IMR-90 (cell line): ENCODE measurements at regions not wholly inside any gene's neighbourhood (a gene's known extent, or its start where the extent isn't known, plus 50 kb on each side); places are given as distances from the start of the nearest gene placed in this dataset.

ENCODE experiments used
- ATAC-seq: fragments of 200-7000 bp; cut with Tn5 transposase; 2 replicates; pipeline ENCODE4 v1.9.1; 2020; ENCODE audit warnings: low read depth, mild to moderate bottlenecking, moderate library complexity
- BruUV-seq: library from RNA; stranded (reverse); fragments of 400-500 nt; replicated peaks from 2 replicates; lab custom pipeline; 2021; lab: Mats Ljungman, UMichigan
- CTCF ChIA-PET: fragments of 300-600 bp; formaldehyde crosslinking; extraction: SDS; loops from one replicate; lab custom pipeline; 2021; ENCODE audit warnings: antibody characterized with exemption; lab: Yijun Ruan, JAX
- POLR2A ChIA-PET: fragments of 300-600 bp; sonication (Branson Sonifier 250); formaldehyde crosslinking; loops from one replicate; lab custom pipeline; 2022; ENCODE audit warnings: antibody characterized with exemption; ENCODE audit not compliant: unreplicated experiment; lab: Charles Lee
- DNase-seq: peaks from one replicate; pipeline ENCODE4 v3.0.0; 2013
- H2AFZ ChIP-seq: replicated peaks from 2 replicates; pipeline ENCODE3; 2013; ENCODE audit warnings: low read length, mild to moderate bottlenecking; ENCODE audit not compliant: poor library complexity
- H2AK5ac ChIP-seq: 2 replicates; pipeline ENCODE4 v1.6.1; 2013; ENCODE audit warnings: low read depth, low read length, inconsistent platforms
- H2AK9ac ChIP-seq: replicated peaks from 2 replicates; pipeline ENCODE3; 2013; ENCODE audit warnings: mild to moderate bottlenecking, low read depth, low read length, moderate library complexity; ENCODE audit not compliant: poor library complexity
- H2BK120ac ChIP-seq: 2 replicates; pipeline ENCODE4 v1.6.1; 2013; ENCODE audit warnings: low read depth, low read length, inconsistent platforms
- H2BK15ac ChIP-seq: 3 replicates; pipeline ENCODE4 v1.6.1; 2013; ENCODE audit warnings: low read depth, low read length, inconsistent platforms
- H2BK20ac ChIP-seq: 2 replicates; pipeline ENCODE4 v1.6.1; 2013; ENCODE audit warnings: low read depth, mild to moderate bottlenecking, inconsistent platforms, low read length, moderate library complexity
- H2BK5ac ChIP-seq: 2 replicates; pipeline ENCODE4 v1.6.1; 2013; ENCODE audit warnings: mild to moderate bottlenecking, low read depth, low read length, inconsistent platforms; ENCODE audit not compliant: poor library complexity, severe bottlenecking
- H3K14ac ChIP-seq: replicated peaks from 2 replicates; pipeline ENCODE4 v1.6.1; 2013; ENCODE audit warnings: low read depth, low read length, inconsistent platforms
- H3K18ac ChIP-seq: 2 replicates; pipeline ENCODE4 v1.6.1; 2013; ENCODE audit warnings: low read depth, low read length, control low read depth
- H3K23ac ChIP-seq: 2 replicates; pipeline ENCODE4 v1.6.1; 2013; ENCODE audit warnings: low read depth, low read length, inconsistent platforms
- H3K27ac ChIP-seq: 2 replicates; pipeline ENCODE4 v1.5.1; 2013; ENCODE audit warnings: mild to moderate bottlenecking, control low read depth, low read length; ENCODE audit not compliant: insufficient read depth
- H3K27me3 ChIP-seq: 2 replicates; pipeline ENCODE4 v1.6.1; 2013; ENCODE audit warnings: low read length; ENCODE audit not compliant: control insufficient read depth, insufficient read depth
- H3K36me3 ChIP-seq: 2 replicates; pipeline ENCODE4 v1.6.1; 2013; ENCODE audit warnings: low read length, mixed read lengths; ENCODE audit not compliant: control insufficient read depth, insufficient read depth
- H3K4ac ChIP-seq: 2 replicates; pipeline ENCODE4 v1.6.1; 2013; ENCODE audit warnings: low read depth, low read length, inconsistent platforms
- H3K4me1 ChIP-seq: 2 replicates; pipeline ENCODE4 v1.6.1; 2013; ENCODE audit warnings: low read length, mixed read lengths; ENCODE audit not compliant: control insufficient read depth, insufficient read depth
- H3K4me2 ChIP-seq: 2 replicates; pipeline ENCODE4 v1.6.1; 2013; ENCODE audit warnings: low read depth, mild to moderate bottlenecking, control low read depth, low read length, moderate library complexity
- H3K4me3 ChIP-seq: 2 replicates; pipeline ENCODE4 v1.5.1; 2013; ENCODE audit warnings: low read depth, mild to moderate bottlenecking, control low read depth, low read length, moderate library complexity; ENCODE audit not compliant: insufficient read depth
- H3K56ac ChIP-seq: 2 replicates; pipeline ENCODE4 v1.6.1; 2013; ENCODE audit warnings: low read length, inconsistent platforms; ENCODE audit not compliant: insufficient read depth; ENCODE audit errors: extremely low read depth
- H3K79me1 ChIP-seq, 2 experiments: 2 replicates each; pipeline ENCODE4 v1.6.1; 2013; ENCODE audit warnings: low read length in 2 of 2, inconsistent platforms in 1 of 2, low read depth in 1 of 2
- H3K9ac ChIP-seq: 2 replicates; pipeline ENCODE4 v1.6.1; 2013; ENCODE audit warnings: low read depth, low read length, control low read depth
- H3K9me1 ChIP-seq: 2 replicates; pipeline ENCODE4 v1.6.1; 2013; ENCODE audit warnings: low read length, inconsistent platforms; ENCODE audit not compliant: insufficient read depth
- H3K9me3 ChIP-seq: 2 replicates; pipeline ENCODE4 v1.6.1; 2013; ENCODE audit warnings: low read length; ENCODE audit not compliant: control insufficient read depth, insufficient read depth
- H4K20me1 ChIP-seq: 2 replicates; pipeline ENCODE4 v1.6.1; 2013; ENCODE audit warnings: low read length, inconsistent platforms; ENCODE audit not compliant: insufficient read depth
- H4K5ac ChIP-seq: 2 replicates; pipeline ENCODE4 v1.6.1; 2013; ENCODE audit warnings: mild to moderate bottlenecking, low read depth, low read length, control low read depth
- H4K8ac ChIP-seq, 2 experiments: 2 replicates each; pipeline ENCODE4 v1.6.1; 2013; ENCODE audit warnings: low read depth in 2 of 2, low read length in 2 of 2, control low read depth in 1 of 2, inconsistent platforms in 1 of 2
- H4K91ac ChIP-seq: 2 replicates; pipeline ENCODE4 v1.6.1; 2013; ENCODE audit warnings: low read depth, low read length, inconsistent platforms; ENCODE audit not compliant: insufficient read depth
- BHLHE40 ChIP-seq: fragments of 150-350 bp; IDR thresholded peaks from 2 replicates; pipeline ENCODE4 v1.6.1; 2016; ENCODE audit warnings: mild to moderate bottlenecking, low read depth, low read length
- CEBPB ChIP-seq: IDR thresholded peaks from 2 replicates; pipeline ENCODE4 v1.6.1; 2012; ENCODE audit warnings: low read depth, low read length, improper control_type of control experiment
- CHD1 ChIP-seq: IDR thresholded peaks from 2 replicates; pipeline ENCODE4 v1.6.1; 2012; ENCODE audit warnings: low read depth, low read length, improper control_type of control experiment
- MAFK ChIP-seq: IDR thresholded peaks from 2 replicates; pipeline ENCODE4 v1.6.1; 2012; ENCODE audit warnings: low read depth, low read length, improper control_type of control experiment
- MXI1 ChIP-seq: IDR thresholded peaks from 2 replicates; pipeline ENCODE4 v1.6.1; 2012; ENCODE audit warnings: low read depth, mild to moderate bottlenecking, low read length, moderate library complexity, borderline replicate concordance
- POLR2A ChIP-seq: IDR thresholded peaks from 2 replicates; pipeline ENCODE4 v1.6.1; 2012; ENCODE audit warnings: mild to moderate bottlenecking, low read depth, low read length
- WGBS, 2 experiments: methylation state at CpG; one replicate each; pipeline versions ENCODE4 v1.1.5 to v1.1.7; 2013; ENCODE audit warnings: missing lambda C conversion rate in 2 of 2; ENCODE audit not compliant: insufficient read length in 1 of 2; ENCODE audit errors: extremely low coverage in 2 of 2; 5-methylcytosine and 5-hydroxymethylcytosine counted together
- dilution Hi-C: fragments of 300-500 bp; cut with HindIII; formaldehyde crosslinking; loops from one replicate; pipeline ENCODE4 v1.14.3; 2018; ENCODE audit warnings: low sequenced_read_pairs; ENCODE audit not compliant: unreplicated experiment
- in situ Hi-C: fragments of 300-500 bp; cut with MboI; formaldehyde crosslinking; loops from 3 replicates; pipeline ENCODE4 v1.14.3; 2019; ENCODE audit warnings: low sequenced_read_pairs, inconsistent platforms, mixed read lengths
- intact Hi-C: fragments of 100-400 bp; cut with micrococcal nuclease; formaldehyde crosslinking; loops from 2 replicates; pipeline ENCODE4 v1.10.0; 2022

DNA sequence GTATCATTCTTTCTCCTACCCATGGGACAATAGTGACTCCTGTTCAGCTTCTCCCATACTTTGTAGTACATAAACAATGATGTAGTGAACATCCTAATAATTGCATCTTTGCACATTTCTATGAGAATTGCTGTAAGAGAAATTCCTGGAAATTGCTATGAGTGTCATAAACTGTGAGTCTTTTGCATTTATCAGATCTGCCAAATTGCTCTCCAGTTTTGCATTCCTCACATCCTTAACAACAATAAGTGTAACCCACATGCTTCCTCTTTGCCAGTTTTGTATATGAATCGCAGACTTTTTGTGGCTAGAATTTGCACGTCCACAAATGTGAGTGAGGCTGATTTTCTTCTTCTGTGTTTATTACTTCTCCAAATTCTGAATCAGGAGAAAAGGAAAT, 124.0 kb upstream of the TBX5 start:
- no peaks in the 10 kb centered on the region for H3K9me3 ChIP-seq
- no peak overlapping the region for H3K27ac ChIP-seq
- H4K20me1 ChIP-seq = no peaks in the 10 kb centered on the region
- no peak overlapping the region for H3K23ac ChIP-seq
- H3K56ac ChIP-seq = no peak overlapping the region
- no peak overlapping the region for H2BK20ac ChIP-seq
- ChIA-PET CTCF (no interaction called here), POLR2A (no interaction called here)
- H2AK5ac ChIP-seq = no peak overlapping the region
- H3K79me1 ChIP-seq = no peaks in the 10 kb centered on the region
- no peak overlapping the region for H3K4ac ChIP-seq
- H3K4me1 ChIP-seq = no peaks in the 10 kb centered on the region
- BruUV-seq = no TSS peak
- dilution Hi-C loops = no loop called here
- H3K18ac ChIP-seq = no peak overlapping the region
- H2AK9ac ChIP-seq = no peak overlapping the region
- no peak overlapping the region for H3K14ac ChIP-seq
- H3K4me2 ChIP-seq = no peak overlapping the region
- H2BK5ac ChIP-seq = no peak overlapping the region
- no peak overlapping the region for H4K91ac ChIP-seq
- peaks cover 1% of the 10 kb centered on the region; the same call in 1 of the 2 replicates for H3K27me3 ChIP-seq
- TF ChIP-seq MAFK (no peak), MXI1 (no peak), CHD1 (no peak), CEBPB (no peak), POLR2A (no peak), BHLHE40 (no peak)
- H2BK120ac ChIP-seq = no peak overlapping the region
- intact Hi-C loops = no loop called here
- H4K8ac ChIP-seq = no peak overlapping the region
- no peak for DNase-seq
- no peak overlapping the region for H2AFZ ChIP-seq
- H3K36me3 ChIP-seq = no peaks in the 10 kb centered on the region
- WGBS, 2 experiments = no CpG with 5 or more reads among the region's 2 CpGs
- in situ Hi-C loops = no loop called here
- H3K9ac ChIP-seq = no peak overlapping the region
- H3K4me3 ChIP-seq = no peak overlapping the region
- no peak overlapping the region for H4K5ac ChIP-seq
- no peak for ATAC-seq
- no peak overlapping the region for H2BK15ac ChIP-seq
- H3K9me1 ChIP-seq = no peaks in the 10 kb centered on the region
